Pancreas (tissue), 10 donors: ENCODE measurements at regions not wholly inside any gene's neighbourhood (a gene's known extent, or its start where the extent isn't known, plus 50 kb on each side); places are given as distances from the start of the nearest gene placed in this dataset.

Source experiments
- ATAC-seq, 4 donors: fragments of 200-7000 bp; cut with Tn5 transposase; one replicate each; pipeline versions ENCODE4 v1.8.0 to v1.9.1; 2020; ENCODE audit warnings: mild to moderate bottlenecking in 4 of 4, moderate library complexity in 4 of 4
- DNase-seq, 6 donors: peaks; one replicate each; pipeline ENCODE4 v3.0.0-alpha.2; 2020
- FAIRE-seq: peaks from 2 replicates; lab custom pipeline; 2012; peaks lifted over from hg19 to GRCh38; lab: Jason Lieb, UNC
- H3K27ac ChIP-seq, 4 donors: fragments of 200-600 bp; sonication (generic); 1 replicate in 3 of 4; 2 replicates in 1 of 4; pipeline versions ENCODE4 v1.5.0 to v1.8.0; 2020
- H3K27me3 ChIP-seq, 4 donors: fragments of 200-600 bp; one replicate each; pipeline ENCODE4 v1.8.0; 2021
- H3K36me3 ChIP-seq, 3 donors: fragments of 200-600 bp; sonication (generic) in 1 of 3; one replicate each; pipeline versions ENCODE4 v1.5.0 to v1.8.0; 2020 to 2021
- H3K4me1 ChIP-seq, 3 donors: fragments of 200-600 bp; one replicate each; pipeline ENCODE4 v1.8.0; 2021
- H3K4me3 ChIP-seq, 4 donors: fragments of 200-600 bp; sonication (generic) in 2 of 4; one replicate each; pipeline versions ENCODE4 v1.5.0 to v1.8.0; 2020 to 2021
- H3K9me3 ChIP-seq, 4 donors: fragments of 200-600 bp; one replicate each; pipeline ENCODE4 v1.8.0; 2021
- WGBS, 2 donors: extraction: QIAGEN DNeasy Blood & Tissue Kit; methylation state at CpG; one replicate each; pipeline ENCODE4 v1.1.7; 2013; 5-methylcytosine and 5-hydroxymethylcytosine counted together
- intact Hi-C, 3 donors: fragments of 100-400 bp; cut with DNase I; formaldehyde crosslinking; loops; one replicate each; pipeline versions ENCODE4 v1.11.1 to v1.14.2; 2022
- TF ChIP-seq, protein P1 (sequence below), 4 donors: fragments of 200-600 bp; sonication (generic) in 3 of 4; IDR thresholded peaks; one replicate each; pipeline versions ENCODE4 v1.5.0 to v1.8.0; 2021; ENCODE audit warnings: antibody characterized with exemption in 4 of 4
- donor health status: healthy with polysubstance abuse.
- donor health status: DM: no; HTN: no; CAD: no; lungs with moderate emphysema.
- donor health status: DM: no; HTN: no; CAD: no.
- donor health status: control.
- donor health status: control.
- donor health status: Bipolar disorder and iron deficiency.
- donor health status: DM: yes; HTN: yes; CAD: no.
- donor health status: DM: no; HTN: no; CAD: no.
- donor health status: DM: no; HTN: no; CAD: no.
- donor health status: DM: yes; HTN: yes; CAD: no.

DNA sequence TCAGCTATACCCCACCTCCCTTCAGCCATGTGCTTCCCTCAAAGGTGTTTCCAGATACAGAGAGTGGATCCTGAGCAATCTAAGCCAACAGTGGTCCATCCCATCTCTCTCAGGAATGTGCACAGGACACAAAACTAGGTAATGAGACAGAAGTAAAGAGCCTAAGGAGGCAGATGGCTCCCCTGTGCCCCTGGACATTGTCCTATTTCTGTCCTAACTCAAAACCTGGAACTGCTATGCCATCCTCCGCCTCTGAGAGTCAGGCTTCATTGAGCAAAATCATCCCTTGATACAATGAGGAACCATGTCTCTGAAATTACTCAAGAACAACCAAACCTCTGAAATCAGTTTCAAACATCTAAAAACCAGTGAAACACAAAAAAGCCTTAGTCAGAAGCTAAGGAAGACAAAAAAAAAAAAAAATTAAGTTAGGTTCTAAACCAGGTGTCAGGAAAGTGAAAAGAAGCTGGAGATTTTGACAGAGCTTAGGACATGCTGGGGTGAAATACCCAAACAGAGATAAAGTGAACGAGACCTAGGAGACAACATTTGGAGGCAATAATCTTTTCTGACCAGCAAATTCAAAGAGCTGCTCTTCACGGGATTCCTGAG, 200.3 kb upstream of the PLEKHG7 start:
- TF ChIP-seq, protein P1, sequence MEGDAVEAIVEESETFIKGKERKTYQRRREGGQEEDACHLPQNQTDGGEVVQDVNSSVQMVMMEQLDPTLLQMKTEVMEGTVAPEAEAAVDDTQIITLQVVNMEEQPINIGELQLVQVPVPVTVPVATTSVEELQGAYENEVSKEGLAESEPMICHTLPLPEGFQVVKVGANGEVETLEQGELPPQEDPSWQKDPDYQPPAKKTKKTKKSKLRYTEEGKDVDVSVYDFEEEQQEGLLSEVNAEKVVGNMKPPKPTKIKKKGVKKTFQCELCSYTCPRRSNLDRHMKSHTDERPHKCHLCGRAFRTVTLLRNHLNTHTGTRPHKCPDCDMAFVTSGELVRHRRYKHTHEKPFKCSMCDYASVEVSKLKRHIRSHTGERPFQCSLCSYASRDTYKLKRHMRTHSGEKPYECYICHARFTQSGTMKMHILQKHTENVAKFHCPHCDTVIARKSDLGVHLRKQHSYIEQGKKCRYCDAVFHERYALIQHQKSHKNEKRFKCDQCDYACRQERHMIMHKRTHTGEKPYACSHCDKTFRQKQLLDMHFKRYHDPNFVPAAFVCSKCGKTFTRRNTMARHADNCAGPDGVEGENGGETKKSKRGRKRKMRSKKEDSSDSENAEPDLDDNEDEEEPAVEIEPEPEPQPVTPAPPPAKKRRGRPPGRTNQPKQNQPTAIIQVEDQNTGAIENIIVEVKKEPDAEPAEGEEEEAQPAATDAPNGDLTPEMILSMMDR (IDR thresholded peaks at IDR 0.05): peak in 2 of 4 donors; percentile 19 to 21
- H3K4me3 ChIP-seq: peak overlapping the region in 2 of 4 donors; percentile 6 to 25
- WGBS, 2 donors: 43 to 47% methylated on average over 3 of the region's 3 CpGs
- intact Hi-C loops: no loop called here
- peaks cover 45 to 51% (median 46%) of the 10 kb centered on the region in 3 donors for H3K4me1 ChIP-seq
- no peaks in the 10 kb centered on the region for H3K36me3 ChIP-seq
- no peak for FAIRE-seq
- peak overlapping the region; percentile 66 to 91 (median 78) for H3K27ac ChIP-seq
- no peaks in the 10 kb centered on the region for H3K27me3 ChIP-seq
- peak in 2 of 6 donors; percentile 14 to 28 for DNase-seq
- no peaks in the 10 kb centered on the region for H3K9me3 ChIP-seq
- ATAC-seq: peak; percentile 44 to 70 (median 50)

DNA sequence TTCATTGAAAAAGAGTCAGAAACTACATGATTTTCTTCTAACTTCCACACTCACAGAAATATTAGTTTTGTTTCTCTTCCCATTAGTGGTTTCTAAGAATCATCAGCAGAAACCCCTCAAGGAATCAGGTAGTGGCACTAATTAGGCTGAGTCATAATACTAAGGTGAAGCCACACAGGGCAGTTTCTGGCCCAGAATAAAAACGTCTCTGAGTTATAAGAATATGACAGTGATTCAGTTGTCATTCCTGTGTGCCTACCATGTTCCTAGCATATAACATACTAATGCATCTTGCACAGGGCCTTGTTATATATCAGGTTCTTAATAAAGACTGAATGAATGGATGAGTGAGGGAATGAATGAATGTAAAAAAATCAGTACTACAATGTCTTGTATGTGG, 206.0 kb upstream of the PLEKHG7 start:
- Histone ChIP-seq H3K27me3 (no peaks in the 10 kb centered on the region), H3K36me3 (no peaks in the 10 kb centered on the region), H3K27ac (no peak overlapping the region), H3K4me3 (no peak overlapping the region), H3K4me1 (peaks cover 0 to 1% (median under 1%) of the 10 kb centered on the region in 3 donors), H3K9me3 (no peaks in the 10 kb centered on the region)
- intact Hi-C loops: no loop called here
- ATAC-seq: no peak
- TF ChIP-seq, protein P1 (IDR thresholded peaks at IDR 0.05): no peak
- FAIRE-seq: no peak
- no peak for DNase-seq
- 69 to 78% methylated on average over 1 of the region's 1 CpG for WGBS, 2 donors

DNA sequence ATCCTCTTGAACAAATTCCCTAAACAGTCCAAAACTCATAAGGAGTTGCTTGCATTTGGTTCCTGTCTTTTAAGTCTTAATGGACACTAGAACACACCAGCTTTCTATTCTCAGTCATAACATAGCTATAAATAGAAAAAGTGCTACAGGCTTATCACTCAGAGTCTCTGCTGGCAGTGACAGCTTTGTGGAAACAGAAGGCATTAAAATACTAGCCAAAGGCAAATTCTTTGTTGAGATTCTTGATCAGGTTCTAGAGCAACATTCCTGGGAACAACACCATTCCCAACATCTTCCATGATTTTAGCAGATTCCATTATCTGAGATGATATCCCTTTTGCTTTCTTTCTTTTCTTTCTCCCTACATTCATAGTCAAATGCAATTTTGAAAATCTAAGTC, 207.7 kb upstream of the PLEKHG7 start:
- no peak overlapping the region for H3K27ac ChIP-seq
- intact Hi-C loops: no loop called here
- H3K36me3 ChIP-seq: no peaks in the 10 kb centered on the region
- ATAC-seq (peak in 1 of 4 donors; percentile 48), FAIRE-seq (no peak), DNase-seq (no peak)
- H3K9me3 ChIP-seq: no peaks in the 10 kb centered on the region
- no peaks in the 10 kb centered on the region for H3K27me3 ChIP-seq
- H3K4me1 ChIP-seq: no peaks in the 10 kb centered on the region
- TF ChIP-seq, protein P1 (IDR thresholded peaks at IDR 0.05): no peak
- no peak overlapping the region for H3K4me3 ChIP-seq

DNA sequence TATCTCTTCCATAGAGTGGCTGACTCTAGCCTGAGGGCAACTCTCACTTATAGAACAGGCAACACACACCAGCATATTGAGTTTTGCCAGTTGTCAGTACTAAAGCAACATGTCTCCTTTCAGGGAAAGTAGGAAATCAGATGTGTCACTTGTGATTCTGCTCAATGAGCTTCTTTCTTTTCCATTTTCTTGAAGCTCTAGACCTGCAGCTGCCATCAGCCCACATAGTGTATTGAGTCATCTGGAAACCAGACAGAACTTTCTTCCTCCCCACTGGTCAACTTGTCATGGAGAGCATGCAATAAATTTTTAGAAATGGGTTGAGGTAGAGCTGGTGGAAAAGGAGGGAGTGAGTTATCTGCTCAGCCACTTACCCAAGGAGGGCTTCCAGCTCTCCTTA, 209.0 kb upstream of the PLEKHG7 start:
- no peak for DNase-seq
- FAIRE-seq: no peak
- no peak overlapping the region for H3K4me3 ChIP-seq
- H3K36me3 ChIP-seq: no peaks in the 10 kb centered on the region
- H3K27ac ChIP-seq: no peak overlapping the region
- ATAC-seq: no peak
- TF ChIP-seq, protein P1 (IDR thresholded peaks at IDR 0.05): no peak
- H3K9me3 ChIP-seq: no peaks in the 10 kb centered on the region
- intact Hi-C loops: no loop called here
- no peaks in the 10 kb centered on the region for H3K4me1 ChIP-seq
- H3K27me3 ChIP-seq: no peaks in the 10 kb centered on the region

DNA sequence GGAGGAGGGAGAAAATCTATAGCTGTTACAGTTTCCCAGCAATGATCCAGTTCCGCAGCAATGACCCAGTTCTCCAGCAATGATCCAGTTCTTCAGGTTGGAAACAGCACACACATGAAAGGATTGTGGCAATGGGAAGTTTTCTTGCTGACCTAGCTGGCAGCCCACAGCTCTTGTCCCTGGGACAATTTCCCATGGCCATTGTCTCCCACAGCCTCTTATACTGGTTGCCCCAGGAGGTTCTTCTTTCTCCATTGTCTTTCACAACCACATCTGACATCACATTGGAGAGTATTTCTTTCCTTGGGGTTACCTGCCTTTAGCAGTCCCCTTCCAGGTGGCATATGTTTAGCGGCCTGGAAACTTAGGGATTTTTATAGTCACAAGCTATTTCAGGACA, 209.8 kb upstream of the PLEKHG7 start:
- ATAC-seq: no peak
- no peaks in the 10 kb centered on the region for H3K4me1 ChIP-seq
- no peak for FAIRE-seq
- intact Hi-C loops: no loop called here
- WGBS, 2 donors: 96 to 98% methylated on average over 2 of the region's 2 CpGs
- H3K27me3 ChIP-seq: no peaks in the 10 kb centered on the region
- no peak overlapping the region for H3K4me3 ChIP-seq
- no peaks in the 10 kb centered on the region for H3K36me3 ChIP-seq
- no peak for DNase-seq
- no peak overlapping the region for H3K27ac ChIP-seq
- no peaks in the 10 kb centered on the region for H3K9me3 ChIP-seq
- TF ChIP-seq, protein P1 (IDR thresholded peaks at IDR 0.05): no peak
